HCT116 (cell line): ENCODE measurements at regions not wholly inside any gene's neighbourhood (a gene's known extent, or its start where the extent isn't known, plus 50 kb on each side); places are given as distances from the start of the nearest gene placed in this dataset.

Experiments used
- ATAC-seq: fragments of 200-7000 bp; cut with Tn5 transposase; 2 replicates; pipeline ENCODE4 v1.9.1; 2020; ENCODE audit warnings: mild to moderate bottlenecking, moderate library complexity
- BruUV-seq: library from RNA; stranded (reverse); fragments of 400-500 nt; replicated peaks from 2 replicates; lab custom pipeline; 2021; lab: Mats Ljungman, UMichigan
- CTCF ChIA-PET: fragments of 300-600 bp; sonication (Branson Sonifier 250); formaldehyde crosslinking; loops from one replicate; lab custom pipeline; 2021; ENCODE audit warnings: antibody characterized with exemption; lab: Charles Lee
- POLR2A ChIA-PET: fragments of 300-600, 350-600 bp; sonication (Branson Sonifier 250); formaldehyde crosslinking; loops from one replicate; lab custom pipeline; 2021; ENCODE audit warnings: antibody characterized with exemption; lab: Charles Lee
- RAD21 ChIA-PET, 2 experiments: fragments of 300-600 bp; sonication (Branson Sonifier 250); formaldehyde crosslinking; loops; one replicate each; lab custom pipeline; 2023; ENCODE audit warnings: low total read pairs in 2 of 2; ENCODE audit not compliant: uncharacterized antibody in 2 of 2, unreplicated experiment in 2 of 2, low non-redundant PET in 1 of 2; lab: Charles Lee
- DNase-seq: peaks from one replicate; pipeline ENCODE4 v3.0.0-alpha.2; 2010; ENCODE audit warnings: low read depth, low spot score
- H2AFZ ChIP-seq: fragments of 200-600 bp; shearing (Covaris generic), sonication (generic); 2 replicates; pipeline ENCODE4 v1.6.1; 2017; ENCODE audit warnings: low read depth, mixed run types, mixed read lengths, antibody characterized with exemption, low read length; ENCODE audit not compliant: poor library complexity, severe bottlenecking
- H3K27ac ChIP-seq: 2 replicates; pipeline ENCODE4 v1.5.1; 2012; ENCODE audit warnings: low read depth, low read length
- H3K27me3 ChIP-seq: fragments of 200-600 bp; sonication (generic); 2 replicates; pipeline ENCODE4 v1.6.1; 2016; ENCODE audit warnings: mixed run types, low read length, mixed read lengths; ENCODE audit not compliant: insufficient read depth
- H3K36me3 ChIP-seq, 2 experiments: fragments of 200-500 bp in 1 of 2; fragments of 200-600 bp in 1 of 2; sonication (Bioruptor generic) in 1 of 2; sonication (generic) in 1 of 2; 2 replicates each; pipeline versions ENCODE4 v1.5.1 to v1.6.1; 2014 to 2016; ENCODE audit warnings: low read length in 2 of 2, inconsistent platforms in 1 of 2, mixed read lengths in 1 of 2, mixed run types in 1 of 2; ENCODE audit not compliant: insufficient read depth in 2 of 2, control insufficient read depth in 1 of 2
- H3K4me1 ChIP-seq, 2 experiments: fragments of 200-600 bp in 1 of 2; sonication (generic) in 1 of 2; 2 replicates each; pipeline versions ENCODE4 v1.5.1 to v1.6.1; 2012 to 2017; ENCODE audit warnings: low read length in 2 of 2, inconsistent platforms in 1 of 2, mild to moderate bottlenecking in 1 of 2, mixed read lengths in 1 of 2, mixed run types in 1 of 2, moderate library complexity in 1 of 2; ENCODE audit not compliant: insufficient read depth in 2 of 2, control insufficient read depth in 1 of 2
- H3K4me2 ChIP-seq: fragments of 200-600 bp; sonication (generic); 2 replicates; pipeline ENCODE4 v1.6.1; 2017; ENCODE audit warnings: mixed run types, low read length, mixed read lengths
- H3K4me3 ChIP-seq, 2 experiments: fragments of 200-600 bp in 1 of 2; sonication (generic) in 1 of 2; replicated peaks in 1 of 2; 2 replicates each; pipeline ENCODE4 v1.5.1; 2011 to 2016; ENCODE audit warnings: low read length in 2 of 2, control low read depth in 1 of 2, low read depth in 1 of 2, mild to moderate bottlenecking in 1 of 2, mixed read lengths in 1 of 2, mixed run types in 1 of 2
- H3K79me2 ChIP-seq: fragments of 200-600 bp; sonication (generic); 2 replicates; pipeline ENCODE4 v1.6.1; 2017; ENCODE audit warnings: mild to moderate bottlenecking, mixed run types, low read length, moderate library complexity, mixed read lengths; ENCODE audit not compliant: insufficient read depth
- H3K9ac ChIP-seq: fragments of 200-600 bp; sonication (generic); 2 replicates; pipeline ENCODE4 v1.6.1; 2016; ENCODE audit warnings: low read length, mixed read lengths
- H3K9me2 ChIP-seq: fragments of 200-600 bp; sonication (generic), shearing (Covaris generic); 2 replicates; pipeline ENCODE4 v1.6.1; 2017; ENCODE audit warnings: mixed run types, mild to moderate bottlenecking, moderate library complexity; ENCODE audit not compliant: insufficient read depth
- H3K9me3 ChIP-seq, 2 experiments: fragments of 200-500 bp in 1 of 2; fragments of 200-600 bp in 1 of 2; sonication (Bioruptor generic) in 1 of 2; sonication (generic) in 1 of 2; 2 replicates each; pipeline ENCODE4 v1.6.1; 2014 to 2017; ENCODE audit warnings: low read length in 2 of 2, mixed read lengths in 2 of 2, inconsistent platforms in 1 of 2, low read depth in 1 of 2, mild to moderate bottlenecking in 1 of 2, mixed run types in 1 of 2, moderate library complexity in 1 of 2; ENCODE audit not compliant: control insufficient read depth in 1 of 2, insufficient read depth in 1 of 2
- H4K20me1 ChIP-seq: fragments of 200-600 bp; sonication (generic), shearing (Covaris generic); 2 replicates; pipeline ENCODE4 v1.6.1; 2017; ENCODE audit warnings: mixed run types, mild to moderate bottlenecking, moderate library complexity; ENCODE audit not compliant: insufficient read depth
- CBX3 ChIP-seq: IDR thresholded peaks from 2 replicates; pipeline ENCODE4 v1.6.1; 2012; ENCODE audit warnings: low read depth
- EGR1 ChIP-seq: IDR thresholded peaks from 2 replicates; pipeline ENCODE4 v1.6.1; 2012; ENCODE audit warnings: low read depth
- EZH2phosphoT487 ChIP-seq: fragments of 200-600 bp; IDR thresholded peaks from 2 replicates; pipeline ENCODE4 v1.6.1; 2018; ENCODE audit warnings: antibody characterized with exemption, borderline replicate concordance
- FOSL1 ChIP-seq: IDR thresholded peaks from 2 replicates; pipeline ENCODE4 v1.6.1; 2012; ENCODE audit warnings: low read depth
- JUND ChIP-seq: IDR thresholded peaks from 2 replicates; pipeline ENCODE4 v1.6.1; 2012
- POLR2AphosphoS5 ChIP-seq: IDR thresholded peaks from 2 replicates; pipeline ENCODE4 v1.6.1; 2011; ENCODE audit warnings: mild to moderate bottlenecking, low read depth, low read length, moderate library complexity
- RAD21 ChIP-seq: IDR thresholded peaks from 2 replicates; pipeline ENCODE4 v1.6.1; 2012; ENCODE audit warnings: low read depth, mild to moderate bottlenecking
- SP1 ChIP-seq: IDR thresholded peaks from 2 replicates; pipeline ENCODE4 v1.6.1; 2012; ENCODE audit warnings: low read depth
- SRF ChIP-seq: IDR thresholded peaks from 2 replicates; pipeline ENCODE4 v1.6.1; 2012; ENCODE audit warnings: low read depth
- ZFX ChIP-seq: fragments of 450-650 bp; IDR thresholded peaks from 2 replicates; pipeline ENCODE4 v1.6.1; 2017
- intact Hi-C: fragments of 100-400 bp; cut with micrococcal nuclease; formaldehyde crosslinking; loops from 2 replicates; pipeline ENCODE4 v1.10.0; 2022
- TF ChIP-seq, protein P1 (sequence below): IDR thresholded peaks from 2 replicates; pipeline ENCODE4 v1.6.1; 2012; ENCODE audit warnings: low read depth
- TF ChIP-seq, protein P2 (sequence below): IDR thresholded peaks from 2 replicates; pipeline ENCODE4 v1.6.1; 2012
- TF ChIP-seq, protein P3 (sequence below), 3 experiments: fragments of 200-600 bp in 1 of 3; sonication (generic) in 1 of 3; IDR thresholded peaks in 2 of 3; conservative IDR thresholded peaks in 1 of 3; 2 replicates each; pipeline ENCODE4 v1.5.1; 2012 to 2017; ENCODE audit warnings: low read depth in 2 of 3, low read length in 2 of 3, antibody characterized with exemption in 1 of 3, borderline replicate concordance in 1 of 3, control low read depth in 1 of 3, mild to moderate bottlenecking in 1 of 3, mixed read lengths in 1 of 3, mixed run types in 1 of 3, moderate library complexity in 1 of 3; ENCODE audit not compliant: insufficient read depth in 1 of 3
- TF ChIP-seq, protein P4 (sequence below): IDR thresholded peaks from 2 replicates; pipeline ENCODE4 v1.6.1; 2011; ENCODE audit warnings: mild to moderate bottlenecking, low read length, moderate library complexity; ENCODE audit not compliant: insufficient replicate concordance; ENCODE audit errors: extremely low read depth

DNA sequence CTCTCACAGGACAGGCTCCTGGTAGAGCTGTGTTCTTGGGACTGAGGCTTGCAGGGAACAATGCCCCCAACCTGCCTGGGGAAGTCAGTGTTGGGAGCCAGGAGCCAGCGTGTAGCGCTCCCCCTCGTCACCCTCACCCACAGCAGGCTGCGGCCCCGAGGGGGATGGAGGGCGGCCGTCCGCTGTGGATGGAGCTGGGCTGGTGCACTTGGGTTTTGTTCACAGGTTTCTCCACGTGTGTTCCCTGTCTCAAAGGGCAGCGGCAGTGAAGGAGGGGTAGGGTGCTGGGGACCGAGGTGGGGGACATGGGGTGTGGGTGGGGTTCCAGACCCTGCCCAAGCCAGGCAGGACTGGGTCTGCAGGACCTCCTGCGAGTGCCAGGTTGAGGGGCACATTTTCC lies 69.1 kb downstream of the RGS12 start:
- CTCF ChIA-PET = no interaction called here
- DNase-seq = no peak
- H4K20me1 ChIP-seq = no peaks in the 10 kb centered on the region
- H3K4me1 ChIP-seq = no peaks in the 10 kb centered on the region
- H2AFZ ChIP-seq = no peak overlapping the region
- no peaks in the 10 kb centered on the region for H3K27me3 ChIP-seq
- no peak overlapping the region for H3K27ac ChIP-seq
- no TSS peak for BruUV-seq
- POLR2A ChIA-PET = no interaction called here
- no peaks in the 10 kb centered on the region for H3K9me2 ChIP-seq
- no peak overlapping the region for H3K4me2 ChIP-seq
- no peaks in the 10 kb centered on the region for H3K79me2 ChIP-seq
- no peak for ATAC-seq
- RAD21 ChIA-PET = no interaction called here
- H3K9me3 ChIP-seq = no peaks in the 10 kb centered on the region
- no peak overlapping the region for H3K9ac ChIP-seq
- no peak overlapping the region for H3K4me3 ChIP-seq
- intact Hi-C loops = no loop called here
- no peaks in the 10 kb centered on the region for H3K36me3 ChIP-seq
- no peak for TF ChIP-seq JUND
- TF ChIP-seq POLR2AphosphoS5 = no peak
- TF ChIP-seq, protein P1, sequence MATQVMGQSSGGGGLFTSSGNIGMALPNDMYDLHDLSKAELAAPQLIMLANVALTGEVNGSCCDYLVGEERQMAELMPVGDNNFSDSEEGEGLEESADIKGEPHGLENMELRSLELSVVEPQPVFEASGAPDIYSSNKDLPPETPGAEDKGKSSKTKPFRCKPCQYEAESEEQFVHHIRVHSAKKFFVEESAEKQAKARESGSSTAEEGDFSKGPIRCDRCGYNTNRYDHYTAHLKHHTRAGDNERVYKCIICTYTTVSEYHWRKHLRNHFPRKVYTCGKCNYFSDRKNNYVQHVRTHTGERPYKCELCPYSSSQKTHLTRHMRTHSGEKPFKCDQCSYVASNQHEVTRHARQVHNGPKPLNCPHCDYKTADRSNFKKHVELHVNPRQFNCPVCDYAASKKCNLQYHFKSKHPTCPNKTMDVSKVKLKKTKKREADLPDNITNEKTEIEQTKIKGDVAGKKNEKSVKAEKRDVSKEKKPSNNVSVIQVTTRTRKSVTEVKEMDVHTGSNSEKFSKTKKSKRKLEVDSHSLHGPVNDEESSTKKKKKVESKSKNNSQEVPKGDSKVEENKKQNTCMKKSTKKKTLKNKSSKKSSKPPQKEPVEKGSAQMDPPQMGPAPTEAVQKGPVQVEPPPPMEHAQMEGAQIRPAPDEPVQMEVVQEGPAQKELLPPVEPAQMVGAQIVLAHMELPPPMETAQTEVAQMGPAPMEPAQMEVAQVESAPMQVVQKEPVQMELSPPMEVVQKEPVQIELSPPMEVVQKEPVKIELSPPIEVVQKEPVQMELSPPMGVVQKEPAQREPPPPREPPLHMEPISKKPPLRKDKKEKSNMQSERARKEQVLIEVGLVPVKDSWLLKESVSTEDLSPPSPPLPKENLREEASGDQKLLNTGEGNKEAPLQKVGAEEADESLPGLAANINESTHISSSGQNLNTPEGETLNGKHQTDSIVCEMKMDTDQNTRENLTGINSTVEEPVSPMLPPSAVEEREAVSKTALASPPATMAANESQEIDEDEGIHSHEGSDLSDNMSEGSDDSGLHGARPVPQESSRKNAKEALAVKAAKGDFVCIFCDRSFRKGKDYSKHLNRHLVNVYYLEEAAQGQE = no peak
- no peak for TF ChIP-seq SP1
- no peak for TF ChIP-seq EZH2phosphoT487
- TF ChIP-seq, protein P2, sequence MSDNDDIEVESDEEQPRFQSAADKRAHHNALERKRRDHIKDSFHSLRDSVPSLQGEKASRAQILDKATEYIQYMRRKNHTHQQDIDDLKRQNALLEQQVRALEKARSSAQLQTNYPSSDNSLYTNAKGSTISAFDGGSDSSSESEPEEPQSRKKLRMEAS = no peak
- TF ChIP-seq CBX3 = no peak
- TF ChIP-seq, protein P3, sequence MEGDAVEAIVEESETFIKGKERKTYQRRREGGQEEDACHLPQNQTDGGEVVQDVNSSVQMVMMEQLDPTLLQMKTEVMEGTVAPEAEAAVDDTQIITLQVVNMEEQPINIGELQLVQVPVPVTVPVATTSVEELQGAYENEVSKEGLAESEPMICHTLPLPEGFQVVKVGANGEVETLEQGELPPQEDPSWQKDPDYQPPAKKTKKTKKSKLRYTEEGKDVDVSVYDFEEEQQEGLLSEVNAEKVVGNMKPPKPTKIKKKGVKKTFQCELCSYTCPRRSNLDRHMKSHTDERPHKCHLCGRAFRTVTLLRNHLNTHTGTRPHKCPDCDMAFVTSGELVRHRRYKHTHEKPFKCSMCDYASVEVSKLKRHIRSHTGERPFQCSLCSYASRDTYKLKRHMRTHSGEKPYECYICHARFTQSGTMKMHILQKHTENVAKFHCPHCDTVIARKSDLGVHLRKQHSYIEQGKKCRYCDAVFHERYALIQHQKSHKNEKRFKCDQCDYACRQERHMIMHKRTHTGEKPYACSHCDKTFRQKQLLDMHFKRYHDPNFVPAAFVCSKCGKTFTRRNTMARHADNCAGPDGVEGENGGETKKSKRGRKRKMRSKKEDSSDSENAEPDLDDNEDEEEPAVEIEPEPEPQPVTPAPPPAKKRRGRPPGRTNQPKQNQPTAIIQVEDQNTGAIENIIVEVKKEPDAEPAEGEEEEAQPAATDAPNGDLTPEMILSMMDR (IDR thresholded peaks at IDR 0.05 in 2 of 3, conservative IDR thresholded peaks at IDR 0.05 in 1 of 3; ENCODE audit: borderline replicate concordance in 1 of 3, insufficient read depth in 1 of 3, low read depth in 2 of 3, low read length in 2 of 3) = no peak
- TF ChIP-seq RAD21 = no peak
- no peak for TF ChIP-seq EGR1
- no peak for TF ChIP-seq FOSL1
- TF ChIP-seq ZFX = no peak
- no peak for TF ChIP-seq SRF
- TF ChIP-seq, protein P4, sequence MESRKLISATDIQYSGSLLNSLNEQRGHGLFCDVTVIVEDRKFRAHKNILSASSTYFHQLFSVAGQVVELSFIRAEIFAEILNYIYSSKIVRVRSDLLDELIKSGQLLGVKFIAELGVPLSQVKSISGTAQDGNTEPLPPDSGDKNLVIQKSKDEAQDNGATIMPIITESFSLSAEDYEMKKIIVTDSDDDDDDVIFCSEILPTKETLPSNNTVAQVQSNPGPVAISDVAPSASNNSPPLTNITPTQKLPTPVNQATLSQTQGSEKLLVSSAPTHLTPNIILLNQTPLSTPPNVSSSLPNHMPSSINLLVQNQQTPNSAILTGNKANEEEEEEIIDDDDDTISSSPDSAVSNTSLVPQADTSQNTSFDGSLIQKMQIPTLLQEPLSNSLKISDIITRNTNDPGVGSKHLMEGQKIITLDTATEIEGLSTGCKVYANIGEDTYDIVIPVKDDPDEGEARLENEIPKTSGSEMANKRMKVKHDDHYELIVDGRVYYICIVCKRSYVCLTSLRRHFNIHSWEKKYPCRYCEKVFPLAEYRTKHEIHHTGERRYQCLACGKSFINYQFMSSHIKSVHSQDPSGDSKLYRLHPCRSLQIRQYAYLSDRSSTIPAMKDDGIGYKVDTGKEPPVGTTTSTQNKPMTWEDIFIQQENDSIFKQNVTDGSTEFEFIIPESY = no peak
